Neural cell (in vitro differentiated cells): ENCODE measurements at regions not wholly inside any gene's neighbourhood (a gene's known extent, or its start where the extent isn't known, plus 50 kb on each side); places are given as distances from the start of the nearest gene placed in this dataset.

Experiments
- EP300 ChIP-seq: fragments of 450-650 bp; conservative IDR thresholded peaks from 2 replicates; pipeline ENCODE4 v1.6.1; 2014; ENCODE audit warnings: antibody characterized with exemption, mild to moderate bottlenecking, moderate library complexity; ENCODE audit not compliant: poor library complexity, severe bottlenecking
- EZH2 ChIP-seq: fragments of 200-600, 300-800 bp; shearing (Covaris generic), sonication (generic); IDR thresholded peaks from 2 replicates; pipeline ENCODE4 v1.6.1; 2014; ENCODE audit warnings: antibody characterized with exemption, low read length, borderline replicate concordance, mild to moderate bottlenecking; ENCODE audit not compliant: insufficient read depth, poor library complexity, severe bottlenecking
- MXI1 ChIP-seq: fragments of 450-650 bp; conservative IDR thresholded peaks from 2 replicates; pipeline ENCODE4 v1.6.1; 2014; ENCODE audit warnings: antibody characterized with exemption, mild to moderate bottlenecking; ENCODE audit not compliant: poor library complexity, severe bottlenecking
- POLR2AphosphoS5 ChIP-seq: IDR thresholded peaks from 2 replicates; pipeline ENCODE4 v1.6.1; 2012
- RAD21 ChIP-seq: fragments of 450-650 bp; conservative IDR thresholded peaks from 2 replicates; pipeline ENCODE4 v1.6.1; 2014; ENCODE audit warnings: antibody characterized with exemption, mild to moderate bottlenecking, moderate library complexity
- SMC3 ChIP-seq: fragments of 450-650 bp; conservative IDR thresholded peaks from 2 replicates; pipeline ENCODE4 v1.6.1; 2014; ENCODE audit warnings: antibody characterized with exemption, mild to moderate bottlenecking, moderate library complexity; ENCODE audit not compliant: poor library complexity
- TAF1 ChIP-seq: IDR thresholded peaks from 2 replicates; pipeline ENCODE4 v1.6.1; 2012; ENCODE audit warnings: low read depth
- TF ChIP-seq, protein P1 (sequence below): fragments of 450-650 bp; IDR thresholded peaks from 2 replicates; pipeline ENCODE4 v1.5.1; 2014; ENCODE audit warnings: antibody characterized with exemption, mild to moderate bottlenecking, moderate library complexity; ENCODE audit not compliant: poor library complexity, severe bottlenecking
- TF ChIP-seq, protein P2 (sequence below): IDR thresholded peaks from 2 replicates; pipeline ENCODE4 v1.6.1; 2012; ENCODE audit warnings: borderline replicate concordance

GRCh38 chr12:29991924-29992323 lies 208.2 kb upstream of the TMTC1 start:
- no peak for TF ChIP-seq POLR2AphosphoS5
- TF ChIP-seq MXI1, result no peak
- TF ChIP-seq, protein P1, sequence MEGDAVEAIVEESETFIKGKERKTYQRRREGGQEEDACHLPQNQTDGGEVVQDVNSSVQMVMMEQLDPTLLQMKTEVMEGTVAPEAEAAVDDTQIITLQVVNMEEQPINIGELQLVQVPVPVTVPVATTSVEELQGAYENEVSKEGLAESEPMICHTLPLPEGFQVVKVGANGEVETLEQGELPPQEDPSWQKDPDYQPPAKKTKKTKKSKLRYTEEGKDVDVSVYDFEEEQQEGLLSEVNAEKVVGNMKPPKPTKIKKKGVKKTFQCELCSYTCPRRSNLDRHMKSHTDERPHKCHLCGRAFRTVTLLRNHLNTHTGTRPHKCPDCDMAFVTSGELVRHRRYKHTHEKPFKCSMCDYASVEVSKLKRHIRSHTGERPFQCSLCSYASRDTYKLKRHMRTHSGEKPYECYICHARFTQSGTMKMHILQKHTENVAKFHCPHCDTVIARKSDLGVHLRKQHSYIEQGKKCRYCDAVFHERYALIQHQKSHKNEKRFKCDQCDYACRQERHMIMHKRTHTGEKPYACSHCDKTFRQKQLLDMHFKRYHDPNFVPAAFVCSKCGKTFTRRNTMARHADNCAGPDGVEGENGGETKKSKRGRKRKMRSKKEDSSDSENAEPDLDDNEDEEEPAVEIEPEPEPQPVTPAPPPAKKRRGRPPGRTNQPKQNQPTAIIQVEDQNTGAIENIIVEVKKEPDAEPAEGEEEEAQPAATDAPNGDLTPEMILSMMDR, result no peak
- TF ChIP-seq, protein P2, sequence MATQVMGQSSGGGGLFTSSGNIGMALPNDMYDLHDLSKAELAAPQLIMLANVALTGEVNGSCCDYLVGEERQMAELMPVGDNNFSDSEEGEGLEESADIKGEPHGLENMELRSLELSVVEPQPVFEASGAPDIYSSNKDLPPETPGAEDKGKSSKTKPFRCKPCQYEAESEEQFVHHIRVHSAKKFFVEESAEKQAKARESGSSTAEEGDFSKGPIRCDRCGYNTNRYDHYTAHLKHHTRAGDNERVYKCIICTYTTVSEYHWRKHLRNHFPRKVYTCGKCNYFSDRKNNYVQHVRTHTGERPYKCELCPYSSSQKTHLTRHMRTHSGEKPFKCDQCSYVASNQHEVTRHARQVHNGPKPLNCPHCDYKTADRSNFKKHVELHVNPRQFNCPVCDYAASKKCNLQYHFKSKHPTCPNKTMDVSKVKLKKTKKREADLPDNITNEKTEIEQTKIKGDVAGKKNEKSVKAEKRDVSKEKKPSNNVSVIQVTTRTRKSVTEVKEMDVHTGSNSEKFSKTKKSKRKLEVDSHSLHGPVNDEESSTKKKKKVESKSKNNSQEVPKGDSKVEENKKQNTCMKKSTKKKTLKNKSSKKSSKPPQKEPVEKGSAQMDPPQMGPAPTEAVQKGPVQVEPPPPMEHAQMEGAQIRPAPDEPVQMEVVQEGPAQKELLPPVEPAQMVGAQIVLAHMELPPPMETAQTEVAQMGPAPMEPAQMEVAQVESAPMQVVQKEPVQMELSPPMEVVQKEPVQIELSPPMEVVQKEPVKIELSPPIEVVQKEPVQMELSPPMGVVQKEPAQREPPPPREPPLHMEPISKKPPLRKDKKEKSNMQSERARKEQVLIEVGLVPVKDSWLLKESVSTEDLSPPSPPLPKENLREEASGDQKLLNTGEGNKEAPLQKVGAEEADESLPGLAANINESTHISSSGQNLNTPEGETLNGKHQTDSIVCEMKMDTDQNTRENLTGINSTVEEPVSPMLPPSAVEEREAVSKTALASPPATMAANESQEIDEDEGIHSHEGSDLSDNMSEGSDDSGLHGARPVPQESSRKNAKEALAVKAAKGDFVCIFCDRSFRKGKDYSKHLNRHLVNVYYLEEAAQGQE, result no peak
- no peak for TF ChIP-seq SMC3
- no peak for TF ChIP-seq EP300
- TF ChIP-seq EZH2, result no peak
- no peak for TF ChIP-seq RAD21
- TF ChIP-seq TAF1, result no peak
